Gastroesophageal sphincter (tissue), 3 donors: ENCODE measurements at regions not wholly inside any gene's neighbourhood (a gene's known extent, or its start where the extent isn't known, plus 50 kb on each side); places are given as distances from the start of the nearest gene placed in this dataset.

Source experiments
- CTCF ChIP-seq, 4 experiments: fragments of 200-600 bp in 2 of 4; fragments of 450-650 bp in 2 of 4; sonication (generic) in 1 of 4; IDR thresholded peaks; one replicate each; pipeline ENCODE4 v1.5.1; 2017 to 2019; ENCODE audit warnings: antibody characterized with exemption in 4 of 4, mild to moderate bottlenecking in 2 of 4, moderate library complexity in 2 of 4
- EP300 ChIP-seq: sonication (generic); formaldehyde crosslinking; IDR thresholded peaks from one replicate; pipeline ENCODE4 v1.6.1; 2017; ENCODE audit warnings: antibody characterized with exemption, mild to moderate bottlenecking
- POLR2A ChIP-seq, 2 donors: fragments of 450-650 bp; IDR thresholded peaks; one replicate each; pipeline ENCODE4 v1.6.1; 2017; ENCODE audit warnings: antibody characterized with exemption in 2 of 2, mild to moderate bottlenecking in 2 of 2, moderate library complexity in 1 of 2
- POLR2AphosphoS5 ChIP-seq: sonication (generic); formaldehyde crosslinking; IDR thresholded peaks from one replicate; pipeline ENCODE4 v1.6.1; 2017; ENCODE audit warnings: antibody characterized with exemption

- no peak for TF ChIP-seq CTCF (IDR thresholded peaks at IDR 0.05)
- no peak for TF ChIP-seq POLR2A (IDR thresholded peaks at IDR 0.05)
- TF ChIP-seq POLR2AphosphoS5 = no peak
- no peak for TF ChIP-seq EP300
Measured at GRCh38 chr14:87081004-87081403, 912.0 kb downstream of the GALC start.
